Right atrium auricular region (tissue), 2 donors: ENCODE measurements at regions not wholly inside any gene's neighbourhood (a gene's known extent, or its start where the extent isn't known, plus 50 kb on each side); places are given as distances from the start of the nearest gene placed in this dataset.

Experiments
- DNase-seq: peaks from one replicate; pipeline ENCODE4 v3.0.0-alpha.2; 2019; ENCODE audit warnings: low spot score
- H3K27ac ChIP-seq, 2 donors: fragments of 200-600 bp; sonication (generic); 1 replicate in 1 of 2; 2 replicates in 1 of 2; pipeline ENCODE4 v1.5.1; 2016 to 2019
- H3K27me3 ChIP-seq, 2 donors: fragments of 200-600 bp; sonication (generic); one replicate each; pipeline versions ENCODE4 v1.5.1 to v1.6.0; 2017 to 2019
- H3K36me3 ChIP-seq: fragments of 200-600 bp; sonication (generic); one replicate; pipeline ENCODE4 v1.5.1; 2016
- H3K4me1 ChIP-seq, 2 donors: fragments of 200-600 bp; sonication (generic); one replicate each; pipeline versions ENCODE4 v1.5.1 to v1.6.0; 2017 to 2019
- H3K4me3 ChIP-seq, 2 donors: fragments of 200-600 bp; sonication (generic); 1 replicate in 1 of 2; 2 replicates in 1 of 2; pipeline ENCODE4 v1.5.1; 2017 to 2019; ENCODE audit warnings: mild to moderate bottlenecking in 1 of 2, moderate library complexity in 1 of 2
- H3K9me3 ChIP-seq, 2 donors: fragments of 200-600 bp; sonication (generic); one replicate each; pipeline ENCODE4 v1.5.1; 2019
- TF ChIP-seq, protein P1 (sequence below), 2 donors: fragments of 200-600 bp; sonication (generic); IDR thresholded peaks; one replicate each; pipeline ENCODE4 v1.5.1; 2019; ENCODE audit warnings: antibody characterized with exemption in 2 of 2

DNA sequence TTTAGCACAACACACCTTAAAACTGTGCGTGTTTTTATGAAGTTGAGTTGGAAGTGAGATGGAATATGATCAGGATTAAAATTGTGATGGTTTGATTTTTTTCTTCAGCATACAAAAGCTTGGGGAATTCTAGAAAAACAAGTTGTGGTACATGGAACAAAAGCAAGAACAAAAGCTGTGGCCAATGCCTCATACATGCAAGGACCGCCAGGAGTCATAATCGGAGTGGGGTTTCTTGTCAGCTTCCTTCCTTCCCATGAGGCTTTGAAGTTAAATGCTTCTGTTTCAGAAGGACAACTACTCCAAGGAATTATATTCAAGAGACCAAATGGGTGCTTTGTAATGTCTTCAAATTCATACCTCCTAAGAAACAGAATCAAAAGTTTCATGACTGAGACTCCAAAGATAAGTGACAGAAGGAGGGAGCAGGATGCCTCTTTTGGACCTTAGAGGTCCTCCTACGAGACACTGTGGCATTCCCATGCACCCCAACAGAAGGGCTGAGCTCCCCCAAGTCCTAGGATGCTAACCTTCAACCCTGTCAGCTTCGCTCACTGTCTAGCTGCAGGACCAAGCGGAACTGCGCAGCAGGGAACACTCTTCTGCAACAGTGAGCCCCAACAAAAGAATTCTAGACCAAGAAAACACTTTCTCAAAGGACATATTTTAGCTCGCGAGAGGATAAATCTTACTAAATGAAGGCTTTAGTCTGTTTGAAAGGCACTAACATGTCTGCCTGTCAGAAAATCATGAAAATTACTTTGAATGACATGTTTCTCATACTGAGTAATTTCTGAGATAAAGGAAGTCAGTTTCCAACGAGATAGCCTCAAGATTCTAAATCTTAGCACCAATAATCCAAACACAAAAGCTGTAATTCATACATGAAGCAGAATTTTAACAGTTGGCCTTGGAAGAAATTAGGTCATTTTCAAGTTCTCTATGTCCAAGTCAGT lies 108.5 kb upstream of the NHSL1 start:
- TF ChIP-seq, protein P1, sequence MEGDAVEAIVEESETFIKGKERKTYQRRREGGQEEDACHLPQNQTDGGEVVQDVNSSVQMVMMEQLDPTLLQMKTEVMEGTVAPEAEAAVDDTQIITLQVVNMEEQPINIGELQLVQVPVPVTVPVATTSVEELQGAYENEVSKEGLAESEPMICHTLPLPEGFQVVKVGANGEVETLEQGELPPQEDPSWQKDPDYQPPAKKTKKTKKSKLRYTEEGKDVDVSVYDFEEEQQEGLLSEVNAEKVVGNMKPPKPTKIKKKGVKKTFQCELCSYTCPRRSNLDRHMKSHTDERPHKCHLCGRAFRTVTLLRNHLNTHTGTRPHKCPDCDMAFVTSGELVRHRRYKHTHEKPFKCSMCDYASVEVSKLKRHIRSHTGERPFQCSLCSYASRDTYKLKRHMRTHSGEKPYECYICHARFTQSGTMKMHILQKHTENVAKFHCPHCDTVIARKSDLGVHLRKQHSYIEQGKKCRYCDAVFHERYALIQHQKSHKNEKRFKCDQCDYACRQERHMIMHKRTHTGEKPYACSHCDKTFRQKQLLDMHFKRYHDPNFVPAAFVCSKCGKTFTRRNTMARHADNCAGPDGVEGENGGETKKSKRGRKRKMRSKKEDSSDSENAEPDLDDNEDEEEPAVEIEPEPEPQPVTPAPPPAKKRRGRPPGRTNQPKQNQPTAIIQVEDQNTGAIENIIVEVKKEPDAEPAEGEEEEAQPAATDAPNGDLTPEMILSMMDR (IDR thresholded peaks at IDR 0.05), result no peak
- no peak overlapping the region for H3K27ac ChIP-seq
- DNase-seq, result no peak

GRCh38 chr6:138608896-138609295 lies 109.6 kb upstream of the NHSL1 start:
- Histone ChIP-seq H3K9me3 (no peaks in the 10 kb centered on the region), H3K36me3 (no peaks in the 10 kb centered on the region), H3K4me1 (no peaks in the 10 kb centered on the region), H3K4me3 (no peak overlapping the region), H3K27ac (no peak overlapping the region), H3K27me3 (no peaks in the 10 kb centered on the region)
- no peak for DNase-seq
- TF ChIP-seq, protein P1 (IDR thresholded peaks at IDR 0.05), result no peak

More for the DNA sequence above, 108.5 kb upstream of the NHSL1 start:
- Histone ChIP-seq H3K9me3 (no peaks in the 10 kb centered on the region), H3K27me3 (no peaks in the 10 kb centered on the region), H3K4me3 (no peak overlapping the region), H3K36me3 (no peaks in the 10 kb centered on the region), H3K4me1 (no peaks in the 10 kb centered on the region)

GRCh38 chr6:138609801-138610430 lies 110.6 kb upstream of the NHSL1 start:
- TF ChIP-seq, protein P1 (IDR thresholded peaks at IDR 0.05), result no peak

GRCh38 chr6:138610816-138611215 lies 111.5 kb upstream of the NHSL1 start:
- TF ChIP-seq, protein P1 (IDR thresholded peaks at IDR 0.05), result no peak
- no peak overlapping the region for H3K27ac ChIP-seq
- H3K27me3 ChIP-seq, result no peaks in the 10 kb centered on the region
- no peak for DNase-seq
- H3K9me3 ChIP-seq, result no peaks in the 10 kb centered on the region
- no peaks in the 10 kb centered on the region for H3K36me3 ChIP-seq
- H3K4me1 ChIP-seq, result no peaks in the 10 kb centered on the region
- no peak overlapping the region for H3K4me3 ChIP-seq

More at GRCh38 chr6:138609801-138610430, 110.6 kb upstream of the NHSL1 start:
- H3K36me3 ChIP-seq, result no peaks in the 10 kb centered on the region
- no peak overlapping the region for H3K4me3 ChIP-seq
- no peak overlapping the region for H3K27ac ChIP-seq
- no peaks in the 10 kb centered on the region for H3K4me1 ChIP-seq
- no peak for DNase-seq
- H3K27me3 ChIP-seq, result no peaks in the 10 kb centered on the region
- H3K9me3 ChIP-seq, result no peaks in the 10 kb centered on the region

- no peak overlapping the region for H3K27ac ChIP-seq
- H3K27me3 ChIP-seq, result no peaks in the 10 kb centered on the region
- H3K4me1 ChIP-seq, result no peaks in the 10 kb centered on the region
- H3K9me3 ChIP-seq, result no peaks in the 10 kb centered on the region
- DNase-seq, result no peak
- no peaks in the 10 kb centered on the region for H3K36me3 ChIP-seq
- H3K4me3 ChIP-seq, result no peak overlapping the region
- TF ChIP-seq, protein P1 (IDR thresholded peaks at IDR 0.05), result no peak
These were observed 114.9 kb upstream of the NHSL1 start for GRCh38 chr6:138614151-138614550.
